HepG2 (cell line): ENCODE measurements at regions not wholly inside any gene's neighbourhood (a gene's known extent, or its start where the extent isn't known, plus 50 kb on each side); places are given as distances from the start of the nearest gene placed in this dataset.
A peak's percentile ranks its signal among the peaks of the same experiment; 100 is the strongest.

Source experiments
- ATAC-seq: fragments of 200-7000 bp; cut with Tn5 transposase; 3 replicates; pipeline ENCODE4 v1.9.1; 2020; ENCODE audit warnings: mild to moderate bottlenecking, moderate library complexity
- BruUV-seq: library from RNA; stranded (reverse); fragments of 400-500 nt; replicated peaks from 2 replicates; lab custom pipeline; 2021; lab: Mats Ljungman, UMichigan
- CTCF ChIA-PET: fragments of 300-600 bp; formaldehyde crosslinking; extraction: SDS; loops from one replicate; lab custom pipeline; 2021; ENCODE audit warnings: low total read pairs, inconsistent platforms, low intra/inter-chr PET ratio; lab: Yijun Ruan, JAX
- POLR2A ChIA-PET: fragments of 350-600 bp; sonication (Branson Sonifier 250); formaldehyde crosslinking; loops from one replicate; lab custom pipeline; 2020; ENCODE audit warnings: antibody characterized with exemption, inconsistent platforms; lab: Yijun Ruan, JAX
- DNase-seq: peaks from one replicate; pipeline ENCODE4 v3.0.0-alpha.2; 2015; ENCODE audit warnings: low spot score
- FAIRE-seq: peaks from 3 replicates; lab custom pipeline; 2011; peaks lifted over from hg19 to GRCh38; lab: Jason Lieb, UNC
- H2AFZ ChIP-seq: one replicate; pipeline ENCODE4 v1.6.1; 2011; ENCODE audit warnings: low read length, inconsistent platforms
- H3K27ac ChIP-seq: fragments of 300-600 bp; 3 replicates; pipeline ENCODE4 v1.8.0; 2011; ENCODE audit warnings: mixed run types, mild to moderate bottlenecking, mixed read lengths, low read length, inconsistent platforms; ENCODE audit not compliant: insufficient read depth; ENCODE audit errors: extremely low read length
- H3K27me3 ChIP-seq, 2 experiments: fragments of 200-600 bp in 1 of 2; 2 replicates in 1 of 2; 3 replicates in 1 of 2; pipeline versions ENCODE4 v1.6.0 to v1.8.0; 2011; ENCODE audit warnings: low read length in 2 of 2, mild to moderate bottlenecking in 2 of 2, moderate library complexity in 2 of 2, inconsistent platforms in 1 of 2; ENCODE audit not compliant: insufficient read depth in 2 of 2, control insufficient read depth in 1 of 2
- H3K36me3 ChIP-seq, 2 experiments: fragments of 200-600 bp in 1 of 2; replicated peaks in 1 of 2; 2 replicates in 1 of 2; 3 replicates in 1 of 2; pipeline versions ENCODE4 v1.5.1 to v1.8.0; 2011; ENCODE audit warnings: low read length in 2 of 2, inconsistent platforms in 1 of 2; ENCODE audit not compliant: insufficient read depth in 2 of 2, control insufficient read depth in 1 of 2
- H3K4me1 ChIP-seq: 2 replicates; pipeline ENCODE4 v1.5.1; 2012; ENCODE audit warnings: low read length, inconsistent platforms; ENCODE audit not compliant: insufficient read depth
- H3K4me2 ChIP-seq: 2 replicates; pipeline ENCODE4 v1.6.0; 2011; ENCODE audit warnings: low read depth, low read length, inconsistent platforms
- H3K4me3 ChIP-seq, 3 experiments: fragments of 200-600 bp in 1 of 3; sonication (generic), shearing (Covaris generic) in 1 of 3; replicated peaks in 1 of 3; 2 replicates each; pipeline ENCODE4 v1.5.1; 2011 to 2016; ENCODE audit warnings: low read length in 3 of 3, inconsistent platforms in 2 of 3, low read depth in 2 of 3, mild to moderate bottlenecking in 2 of 3, control low read depth in 1 of 3, mixed read lengths in 1 of 3; ENCODE audit not compliant: insufficient read depth in 1 of 3
- H3K79me2 ChIP-seq: one replicate; pipeline ENCODE4 v1.6.1; 2011; ENCODE audit warnings: low read length, inconsistent platforms; ENCODE audit not compliant: insufficient read depth
- H3K9ac ChIP-seq: 2 replicates; pipeline ENCODE4 v1.6.0; 2011; ENCODE audit warnings: mild to moderate bottlenecking, low read depth, low read length, inconsistent platforms; ENCODE audit not compliant: insufficient read depth
- H3K9me3 ChIP-seq: 2 replicates; pipeline ENCODE4 v1.5.1; 2012; ENCODE audit warnings: mild to moderate bottlenecking, low read length
- H4K20me1 ChIP-seq: 2 replicates; pipeline ENCODE4 v1.6.0; 2011; ENCODE audit warnings: inconsistent platforms, mild to moderate bottlenecking, low read length, moderate library complexity; ENCODE audit not compliant: insufficient read depth
- ATF1 ChIP-seq: IDR thresholded peaks from 2 replicates; pipeline ENCODE4 v1.6.1; 2016; ENCODE audit warnings: mild to moderate bottlenecking, control low read depth
- FOXK2 ChIP-seq: fragments of 450-650 bp; IDR thresholded peaks from 2 replicates; pipeline ENCODE4 v1.6.1; 2016
- GTF2F1 ChIP-seq: fragments of 150-350 bp; IDR thresholded peaks from 2 replicates; pipeline ENCODE4 v1.6.1; 2014; ENCODE audit warnings: low read length
- HDAC1 ChIP-seq: sonication (generic); formaldehyde crosslinking; IDR thresholded peaks from 2 replicates; pipeline ENCODE4 v1.5.1; 2020; ENCODE audit warnings: mild to moderate bottlenecking, missing genetic modification reagents
- HNRNPLL ChIP-seq: fragments of 200-400 bp; formaldehyde crosslinking; IDR thresholded peaks from 2 replicates; pipeline ENCODE4 v1.6.1; 2017; ENCODE audit warnings: mild to moderate bottlenecking, low read depth, low read length; ENCODE audit not compliant: poor library complexity, severe bottlenecking
- MAFK ChIP-seq, 2 experiments: IDR thresholded peaks in 1 of 2; conservative IDR thresholded peaks in 1 of 2; 2 replicates each; pipeline ENCODE4 v1.6.1; 2011; ENCODE audit warnings: improper control_type of control experiment in 2 of 2, low read length in 2 of 2
- MBD4 ChIP-seq: IDR thresholded peaks from 2 replicates; pipeline ENCODE4 v1.6.1; 2012; ENCODE audit warnings: low read length, inconsistent platforms, borderline replicate concordance
- RFXANK ChIP-seq: IDR thresholded peaks from 2 replicates; pipeline ENCODE4 v1.6.1; 2016
- TOE1 ChIP-seq: sonication (generic); formaldehyde crosslinking; IDR thresholded peaks from 2 replicates; pipeline ENCODE4 v1.4.0; 2020; ENCODE audit warnings: mild to moderate bottlenecking, missing genetic modification reagents
- ZNF510 ChIP-seq: sonication (generic); formaldehyde crosslinking; IDR thresholded peaks from 2 replicates; pipeline ENCODE4 v1.4.0; 2020; ENCODE audit warnings: low read depth, mild to moderate bottlenecking, missing genetic modification reagents
- ZNF598 ChIP-seq: sonication (generic); formaldehyde crosslinking; IDR thresholded peaks from 2 replicates; pipeline ENCODE4 v1.5.1; 2020; ENCODE audit warnings: mild to moderate bottlenecking, missing genetic modification reagents, borderline replicate concordance
- ZNF672 ChIP-seq: sonication (generic); formaldehyde crosslinking; IDR thresholded peaks from 2 replicates; pipeline ENCODE4 v1.8.1; 2022; ENCODE audit warnings: missing genetic modification reagents
- ZNF790 ChIP-seq: sonication (generic); formaldehyde crosslinking; IDR thresholded peaks from 2 replicates; pipeline ENCODE4 v1.8.0; 2022; ENCODE audit warnings: missing genetic modification reagents, mild to moderate bottlenecking, borderline replicate concordance
- WGBS: methylation state at CpG from one replicate; pipeline ENCODE4 v1.1.6; 2017; ENCODE audit warnings: low lambda C conversion rate; 5-methylcytosine and 5-hydroxymethylcytosine counted together
- in situ Hi-C: cut with HindIII; loops from 2 replicates; pipeline ENCODE4 v1.10.0; 2017; ENCODE audit warnings: low pct_unique_long_range_greater_than_20kb; ENCODE audit not compliant: extremely low pct_ligation_motif_present
- intact Hi-C: fragments of 100-400 bp; cut with micrococcal nuclease; formaldehyde crosslinking; loops from one replicate; pipeline ENCODE4 v1.10.0; 2022; ENCODE audit not compliant: unreplicated experiment
- TF ChIP-seq, protein P1 (sequence below): sonication (generic); formaldehyde crosslinking; IDR thresholded peaks from 2 replicates; pipeline ENCODE4 v1.5.0; 2020; ENCODE audit warnings: mild to moderate bottlenecking, missing genetic modification reagents
- TF ChIP-seq, protein P2 (sequence below): sonication (generic); formaldehyde crosslinking; IDR thresholded peaks from 2 replicates; pipeline ENCODE4 v1.4.0; 2020; ENCODE audit warnings: mild to moderate bottlenecking, missing genetic modification reagents
- TF ChIP-seq, protein P3 (sequence below): sonication (generic); formaldehyde crosslinking; IDR thresholded peaks from 2 replicates; pipeline ENCODE4 v1.5.0; 2020; ENCODE audit warnings: missing genetic modification reagents

- ChIA-PET POLR2A (no interaction called here), CTCF (no interaction called here)
- in situ Hi-C loops, result no loop called here
- Histone ChIP-seq H3K27me3 (no peaks in the 10 kb centered on the region), H3K27ac (no peak overlapping the region), H4K20me1 (no peaks in the 10 kb centered on the region), H2AFZ (no peak overlapping the region), H3K79me2 (no peaks in the 10 kb centered on the region), H3K9me3 (no peaks in the 10 kb centered on the region), H3K4me2 (no peak overlapping the region), H3K4me3 (no peak overlapping the region), H3K4me1 (no peaks in the 10 kb centered on the region), H3K36me3 (no peaks in the 10 kb centered on the region), H3K9ac (no peak overlapping the region)
- TF ChIP-seq ZNF790 (CRISPR knock-in tag) (no peak), RFXANK (no peak), HDAC1 (CRISPR knock-in tag) (no peak), FOXK2 (no peak), ZNF598 (CRISPR knock-in tag) (no peak), MAFK (conservative IDR thresholded peaks at IDR 0.05 in 1 of 2, IDR thresholded peaks at IDR 0.05 in 1 of 2; ENCODE audit: low read length in 2 of 2) (peak in 1 of 2 experiments; percentile 42; a peak in 2 of 4 replicates)
- FAIRE-seq (no peak), ATAC-seq (no peak), DNase-seq (no peak)
- WGBS, result 2% methylated on average over 2 of the region's 2 CpGs
- intact Hi-C loops, result no loop called here
- BruUV-seq, result no TSS peak
Observed at GRCh38 chr11:23494981-23495380, 634.7 kb upstream of the CCDC179 start.

- in situ Hi-C loops, result no loop called here
- BruUV-seq, result no TSS peak
- TF ChIP-seq GTF2F1 (no peak), HNRNPLL (no peak), TOE1 (CRISPR knock-in tag) (no peak), MBD4 (no peak), ZNF510 (no peak), ZNF672 (CRISPR knock-in tag) (no peak), ATF1 (CRISPR knock-in tag) (no peak)
- TF ChIP-seq, protein P1, sequence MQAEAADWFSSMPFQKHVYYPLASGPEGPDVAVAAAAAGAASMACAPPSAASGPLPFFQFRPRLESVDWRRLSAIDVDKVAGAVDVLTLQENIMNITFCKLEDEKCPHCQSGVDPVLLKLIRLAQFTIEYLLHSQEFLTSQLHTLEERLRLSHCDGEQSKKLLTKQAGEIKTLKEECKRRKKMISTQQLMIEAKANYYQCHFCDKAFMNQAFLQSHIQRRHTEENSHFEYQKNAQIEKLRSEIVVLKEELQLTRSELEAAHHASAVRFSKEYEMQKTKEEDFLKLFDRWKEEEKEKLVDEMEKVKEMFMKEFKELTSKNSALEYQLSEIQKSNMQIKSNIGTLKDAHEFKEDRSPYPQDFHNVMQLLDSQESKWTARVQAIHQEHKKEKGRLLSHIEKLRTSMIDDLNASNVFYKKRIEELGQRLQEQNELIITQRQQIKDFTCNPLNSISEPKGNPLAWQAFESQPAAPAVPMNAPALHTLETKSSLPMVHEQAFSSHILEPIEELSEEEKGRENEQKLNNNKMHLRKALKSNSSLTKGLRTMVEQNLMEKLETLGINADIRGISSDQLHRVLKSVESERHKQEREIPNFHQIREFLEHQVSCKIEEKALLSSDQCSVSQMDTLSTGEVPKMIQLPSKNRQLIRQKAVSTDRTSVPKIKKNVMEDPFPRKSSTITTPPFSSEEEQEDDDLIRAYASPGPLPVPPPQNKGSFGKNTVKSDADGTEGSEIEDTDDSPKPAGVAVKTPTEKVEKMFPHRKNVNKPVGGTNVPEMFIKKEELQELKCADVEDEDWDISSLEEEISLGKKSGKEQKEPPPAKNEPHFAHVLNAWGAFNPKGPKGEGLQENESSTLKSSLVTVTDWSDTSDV (CRISPR knock-in tag), result no peak
- TF ChIP-seq, protein P2, sequence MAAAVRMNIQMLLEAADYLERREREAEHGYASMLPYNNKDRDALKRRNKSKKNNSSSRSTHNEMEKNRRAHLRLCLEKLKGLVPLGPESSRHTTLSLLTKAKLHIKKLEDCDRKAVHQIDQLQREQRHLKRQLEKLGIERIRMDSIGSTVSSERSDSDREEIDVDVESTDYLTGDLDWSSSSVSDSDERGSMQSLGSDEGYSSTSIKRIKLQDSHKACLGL, result no peak
- TF ChIP-seq, protein P3, sequence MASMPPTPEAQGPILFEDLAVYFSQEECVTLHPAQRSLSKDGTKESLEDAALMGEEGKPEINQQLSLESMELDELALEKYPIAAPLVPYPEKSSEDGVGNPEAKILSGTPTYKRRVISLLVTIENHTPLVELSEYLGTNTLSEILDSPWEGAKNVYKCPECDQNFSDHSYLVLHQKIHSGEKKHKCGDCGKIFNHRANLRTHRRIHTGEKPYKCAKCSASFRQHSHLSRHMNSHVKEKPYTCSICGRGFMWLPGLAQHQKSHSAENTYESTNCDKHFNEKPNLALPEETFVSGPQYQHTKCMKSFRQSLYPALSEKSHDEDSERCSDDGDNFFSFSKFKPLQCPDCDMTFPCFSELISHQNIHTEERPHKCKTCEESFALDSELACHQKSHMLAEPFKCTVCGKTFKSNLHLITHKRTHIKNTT, result no peak
Observed at GRCh38 chr11:23496340-23496739, 636.1 kb upstream of the CCDC179 start.

More at GRCh38 chr11:23496340-23496739, 636.1 kb upstream of the CCDC179 start:
- Histone ChIP-seq H3K36me3 (no peaks in the 10 kb centered on the region), H2AFZ (no peak overlapping the region), H3K9me3 (no peaks in the 10 kb centered on the region), H3K4me3 (no peak overlapping the region), H3K27me3 (no peaks in the 10 kb centered on the region), H3K4me1 (no peaks in the 10 kb centered on the region), H3K27ac (no peak overlapping the region), H3K9ac (no peak overlapping the region), H3K79me2 (no peaks in the 10 kb centered on the region), H3K4me2 (no peak overlapping the region), H4K20me1 (no peaks in the 10 kb centered on the region)
- intact Hi-C loops, result no loop called here
- no peak for ATAC-seq
- POLR2A ChIA-PET, result no interaction called here
- WGBS, result 42% methylated on average over 6 of the region's 6 CpGs
- no peak for FAIRE-seq
- CTCF ChIA-PET, result no interaction called here
- no peak for DNase-seq
